ENCODE measurements at regions not wholly inside any gene's neighbourhood (a gene's known extent, or its start where the extent isn't known, plus 50 kb on each side); places are given as distances from the start of the nearest gene placed in this dataset.

GRCh38 chr18:49694402-49694801 lies 118.9 kb downstream of the ACAA2 start:
- Mint-ChIP-seq H3K4me3 (no peak overlapping the region), H3K4me1 (peaks cover 21% of the 10 kb centered on the region), H3K27me3 (ENCODE audit: insufficient read depth, low read depth, poor library complexity) (peaks cover 7% of the 10 kb centered on the region), H3K36me3 (ENCODE audit: low read depth) (no peaks in the 10 kb centered on the region), H3K9me3 (no peaks in the 10 kb centered on the region), H3K27ac (no peak overlapping the region)
- DNase-seq (ENCODE audit: low spot score), result no peak
- no peak for ATAC-seq
- Histone ChIP-seq H4K20me1 (replicated peaks; ENCODE audit: insufficient read depth) (no peaks in the 10 kb centered on the region), H3K4me3 (no peak overlapping the region), H3K4me1 (ENCODE audit: insufficient read depth) (no peaks in the 10 kb centered on the region; the same call in 1 of the 2 replicates), H3F3A (replicated peaks; ENCODE audit: low read depth) (no peaks in the 10 kb centered on the region), H3K27me3 (ENCODE audit: insufficient read depth) (no peaks in the 10 kb centered on the region), H3K79me2 (replicated peaks; ENCODE audit: insufficient read depth) (no peaks in the 10 kb centered on the region), H2AFZ (no peak overlapping the region), H3K27ac (ENCODE audit: low read depth) (no peak overlapping the region), H3K9me2 (ENCODE audit: insufficient read depth) (no peaks in the 10 kb centered on the region), H3K4me2 (no peak overlapping the region), H3K36me3 (ENCODE audit: insufficient read depth) (no peaks in the 10 kb centered on the region)
- TF ChIP-seq CREB1 (CRISPR knock-in tag; IDR thresholded peaks at IDR 0.05; ENCODE audit: low read depth) (no peak), ZNF331 (CRISPR knock-in tag; IDR thresholded peaks at IDR 0.05; ENCODE audit: low read depth) (no peak), EZH2 (IDR thresholded peaks at IDR 0.05; ENCODE audit: low read depth, unreplicated experiment) (no peak), STAT1 (IDR thresholded peaks at IDR 0.05; ENCODE audit: unreplicated experiment) (no peak), ETS1 (IDR thresholded peaks at IDR 0.05) (no peak), REST (IDR thresholded peaks at IDR 0.05; ENCODE audit: unreplicated experiment) (no peak), POLR2AphosphoS5 (IDR thresholded peaks at IDR 0.05; ENCODE audit: low read depth) (no peak), CTCF (conservative IDR thresholded peaks at IDR 0.05; ENCODE audit: low read depth in 2 of 2) (no peak), JUNB (IDR thresholded peaks at IDR 0.05; ENCODE audit: unreplicated experiment) (no peak)

- no peaks in the 10 kb centered on the region for H3F3A ChIP-seq (replicated peaks; ENCODE audit: low read depth)
- H3K9me2 ChIP-seq (ENCODE audit: insufficient read depth), result no peaks in the 10 kb centered on the region
- Mint-ChIP-seq H3K4me1 (peaks cover 16% of the 10 kb centered on the region), H3K36me3 (ENCODE audit: low read depth) (no peaks in the 10 kb centered on the region), H3K27me3 (ENCODE audit: insufficient read depth, low read depth, poor library complexity) (peaks cover 4% of the 10 kb centered on the region), H3K9me3 (no peaks in the 10 kb centered on the region), H3K4me3 (no peak overlapping the region), H3K27ac (no peak overlapping the region)
- no peak overlapping the region for H3K4me2 ChIP-seq
- no peaks in the 10 kb centered on the region for H3K79me2 ChIP-seq (replicated peaks; ENCODE audit: insufficient read depth)
- DNase-seq (ENCODE audit: low spot score), result no peak
- TF ChIP-seq ZNF331 (CRISPR knock-in tag; IDR thresholded peaks at IDR 0.05; ENCODE audit: low read depth), result no peak
- no peak for TF ChIP-seq ZNF462 (CRISPR knock-in tag; IDR thresholded peaks at IDR 0.05)
- H3K4me1 ChIP-seq (ENCODE audit: insufficient read depth), result no peaks in the 10 kb centered on the region; the same call in 1 of the 2 replicates
- ATAC-seq, result no peak
- no peak overlapping the region for H3K27ac ChIP-seq (ENCODE audit: low read depth)
- no peak overlapping the region for H2AFZ ChIP-seq
- no peaks in the 10 kb centered on the region for H4K20me1 ChIP-seq (replicated peaks; ENCODE audit: insufficient read depth)
- no peaks in the 10 kb centered on the region for H3K27me3 ChIP-seq (ENCODE audit: insufficient read depth)
- H3K4me3 ChIP-seq, result no peak overlapping the region
- H3K36me3 ChIP-seq (ENCODE audit: insufficient read depth), result no peaks in the 10 kb centered on the region
Measured at GRCh38 chr18:49693717-49694005, 119.7 kb downstream of the ACAA2 start.

Data from GM23338 (cell line).